HG02938 (cell line): ENCODE measurements at regions not wholly inside any gene's neighbourhood (a gene's known extent, or its start where the extent isn't known, plus 50 kb on each side); places are given as distances from the start of the nearest gene placed in this dataset.

ENCODE experiments used
- ATAC-seq: cut with Tn5 transposase; IDR thresholded peaks from one replicate; pipeline ENCODE4 v1.9.1; 2021; ENCODE audit warnings: mild to moderate bottlenecking, moderate library complexity; ENCODE audit not compliant: unreplicated experiment

- no peak for ATAC-seq
Observed at GRCh38 chr5:98570661-98571191, 202.7 kb upstream of the RGMB start.

DNA sequence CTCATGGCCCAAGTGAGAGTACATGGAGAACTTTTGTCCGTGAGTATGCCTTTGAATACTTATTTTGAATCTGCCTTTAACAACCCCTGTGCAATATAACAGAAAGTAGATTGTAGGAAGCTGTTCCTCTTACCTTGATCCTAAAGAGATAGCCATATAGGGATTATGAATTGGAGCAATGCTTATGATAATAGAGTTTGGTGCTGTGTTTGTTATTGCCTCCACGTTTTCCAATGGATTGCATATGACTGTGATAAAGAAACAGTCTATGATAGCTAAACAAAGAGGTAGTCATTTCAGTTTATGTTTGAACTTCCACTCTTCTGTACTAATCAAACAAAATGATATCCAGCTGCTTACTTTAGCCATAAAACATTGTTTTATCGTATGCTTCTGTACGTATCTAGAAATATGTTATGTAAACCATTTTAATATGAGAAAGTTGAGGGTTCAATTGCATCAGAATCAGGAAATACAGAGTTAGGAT lies 199.6 kb upstream of the RGMB start:
- no peak for ATAC-seq

DNA sequence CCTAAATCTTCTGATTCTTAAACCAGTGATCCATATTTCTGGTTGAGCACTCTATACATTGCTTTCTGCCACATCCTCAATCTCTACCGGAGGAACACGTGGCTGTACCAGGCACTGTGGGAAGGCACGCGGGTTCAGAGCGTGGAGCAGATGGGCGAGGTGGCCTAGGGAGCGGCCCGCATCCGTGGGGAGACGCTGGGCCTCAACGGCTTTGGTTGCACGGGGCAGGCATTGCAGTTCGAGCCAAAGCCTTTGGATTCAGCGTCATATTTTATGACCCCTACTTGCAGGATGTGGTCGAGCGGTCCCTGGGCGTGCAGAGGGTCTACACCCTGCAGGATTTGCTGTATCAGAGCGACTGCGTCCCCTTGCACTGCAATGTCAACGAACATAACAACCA lies 197.2 kb upstream of the RGMB start:
- no peak for ATAC-seq

DNA sequence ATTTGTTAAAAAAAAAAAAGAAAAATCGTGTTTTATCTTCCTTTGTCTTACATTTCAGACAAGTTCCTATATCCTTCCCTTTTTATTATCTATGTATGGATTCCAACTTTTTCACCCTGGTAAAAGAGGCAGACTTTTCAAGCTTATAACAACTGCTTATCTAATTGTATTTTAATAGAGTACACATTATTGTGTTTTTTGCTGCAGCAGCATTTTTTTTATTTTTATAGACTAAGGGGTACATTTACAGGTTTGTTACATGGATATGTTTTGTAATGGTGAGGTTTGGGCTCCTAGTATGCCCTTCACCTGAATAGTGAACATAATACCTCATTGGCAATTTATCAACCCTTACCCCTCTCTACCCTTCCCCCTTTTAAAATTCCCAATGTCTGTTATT lies 195.0 kb upstream of the RGMB start:
- no peak for ATAC-seq

DNA sequence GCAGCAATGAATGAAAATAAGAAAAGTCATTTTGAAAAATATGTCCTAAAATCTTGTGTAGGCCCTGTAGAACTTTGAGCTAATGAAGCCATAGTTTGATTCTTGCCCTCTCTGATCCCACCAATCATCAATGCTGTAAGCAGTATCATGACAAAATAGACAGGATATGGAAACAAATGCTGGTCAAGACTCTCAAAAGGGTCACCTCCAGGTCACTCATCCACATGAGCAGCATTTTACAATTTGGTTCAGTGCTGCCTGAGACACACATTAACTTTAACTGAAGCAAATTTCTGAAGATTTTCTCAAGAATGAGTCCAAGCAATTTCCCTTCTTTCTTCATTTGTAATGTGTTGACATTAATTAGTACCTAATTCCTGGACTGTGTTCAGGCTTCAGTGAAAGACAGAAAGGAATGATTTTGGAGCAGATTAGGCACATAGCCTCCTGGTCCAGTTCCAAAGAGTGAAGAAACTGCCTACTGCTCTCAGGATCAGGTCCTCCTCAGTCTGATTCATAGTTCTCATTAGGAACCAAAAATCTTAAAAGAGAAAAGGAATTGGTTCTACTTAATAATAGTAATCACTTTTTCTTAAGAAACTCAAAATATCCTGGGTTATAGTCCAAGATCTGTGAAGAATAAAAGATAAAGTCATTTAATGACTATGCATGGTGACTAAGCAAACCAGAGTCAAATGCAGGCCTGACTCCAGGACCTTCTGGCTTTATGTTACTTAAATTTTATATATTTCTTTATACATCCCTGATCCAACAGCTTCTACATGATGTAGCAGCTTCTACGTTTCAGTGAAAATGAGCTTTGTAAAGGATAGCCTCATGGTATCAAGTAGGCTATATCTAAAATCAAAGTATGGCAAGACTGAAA lies 192.1 kb upstream of the RGMB start:
- ATAC-seq: no peak

- ATAC-seq: no peak
Observed at GRCh38 chr5:98583586-98583985, 189.9 kb upstream of the RGMB start.

- no peak for ATAC-seq
Observed at GRCh38 chr5:98585661-98586310, 187.7 kb upstream of the RGMB start.

GRCh38 chr5:98586581-98586980 lies 186.9 kb upstream of the RGMB start:
- no peak for ATAC-seq

DNA sequence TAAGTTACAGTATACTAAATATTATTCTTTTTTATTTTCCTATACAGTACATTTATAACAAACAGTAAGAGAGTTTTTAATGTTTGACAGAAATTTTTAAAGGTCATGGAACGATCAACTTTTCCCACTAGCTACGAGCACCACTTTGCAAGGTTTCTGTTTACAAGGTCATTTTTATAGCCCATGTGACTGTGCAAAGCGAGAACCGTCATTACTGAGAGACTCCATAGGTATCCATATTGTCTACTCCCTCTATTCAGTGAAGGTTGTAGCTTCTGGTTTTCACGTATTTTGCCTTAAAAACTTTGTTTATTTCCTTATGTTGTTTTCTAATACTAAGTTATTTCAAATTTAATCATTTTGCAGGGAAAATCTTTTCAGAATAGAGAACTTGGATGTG lies 186.3 kb upstream of the RGMB start:
- no peak for ATAC-seq

- ATAC-seq: no peak
Observed at GRCh38 chr5:98588215-98588614, 185.2 kb upstream of the RGMB start.

- no peak for ATAC-seq
Observed at GRCh38 chr5:98593418-98593817, 180.0 kb upstream of the RGMB start.

DNA sequence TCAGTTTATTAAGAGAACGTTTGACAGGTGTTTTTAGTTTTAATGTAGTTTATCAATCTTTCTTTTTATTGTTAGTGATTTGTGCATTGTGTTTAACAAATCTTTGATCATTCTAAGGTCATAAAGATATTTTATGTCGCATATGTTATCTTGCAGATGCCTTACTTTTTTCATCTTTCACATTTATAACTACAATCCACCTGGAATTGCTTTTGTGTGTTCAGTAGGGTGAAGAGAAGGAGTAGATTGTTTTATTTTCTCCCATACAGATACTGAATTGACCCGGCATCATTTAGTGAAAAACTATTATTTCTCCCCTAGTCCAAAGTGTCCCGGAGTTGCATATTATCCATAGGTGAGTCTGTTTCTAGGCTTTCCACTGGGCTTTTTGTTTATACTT lies 179.4 kb upstream of the RGMB start:
- ATAC-seq: no peak

GRCh38 chr5:98599016-98599415 lies 174.4 kb upstream of the RGMB start:
- no peak for ATAC-seq

DNA sequence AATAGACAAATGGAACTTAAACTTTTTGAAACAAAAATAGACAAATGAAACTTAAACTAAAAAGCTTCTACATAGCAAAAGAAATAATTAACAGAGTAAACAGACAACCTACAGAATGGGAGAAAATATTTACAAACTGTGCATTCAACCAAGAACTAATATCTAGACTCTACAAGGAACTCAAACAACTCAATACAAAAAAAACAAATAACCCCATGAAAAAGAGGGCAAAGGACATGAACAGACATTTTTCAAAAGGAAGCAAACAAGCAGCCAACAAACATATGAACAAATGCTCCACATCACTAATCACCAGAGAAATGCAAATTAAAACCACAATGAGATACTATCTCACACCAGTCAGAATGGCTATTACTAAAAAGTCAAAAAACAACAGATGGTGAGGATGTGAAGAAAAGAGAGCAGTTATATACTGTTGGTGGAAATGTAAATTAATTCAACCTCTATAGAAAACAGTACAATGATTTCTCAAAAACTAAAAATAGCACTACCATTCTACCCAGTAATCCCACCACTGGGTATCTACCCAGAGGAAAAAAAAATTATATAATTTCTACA lies 170.8 kb upstream of the RGMB start:
- peak; percentile 64 for ATAC-seq

- no peak for ATAC-seq
Observed at GRCh38 chr5:98603456-98603855, 170.0 kb upstream of the RGMB start.

GRCh38 chr5:98604301-98604700 lies 169.2 kb upstream of the RGMB start:
- ATAC-seq: no peak

DNA sequence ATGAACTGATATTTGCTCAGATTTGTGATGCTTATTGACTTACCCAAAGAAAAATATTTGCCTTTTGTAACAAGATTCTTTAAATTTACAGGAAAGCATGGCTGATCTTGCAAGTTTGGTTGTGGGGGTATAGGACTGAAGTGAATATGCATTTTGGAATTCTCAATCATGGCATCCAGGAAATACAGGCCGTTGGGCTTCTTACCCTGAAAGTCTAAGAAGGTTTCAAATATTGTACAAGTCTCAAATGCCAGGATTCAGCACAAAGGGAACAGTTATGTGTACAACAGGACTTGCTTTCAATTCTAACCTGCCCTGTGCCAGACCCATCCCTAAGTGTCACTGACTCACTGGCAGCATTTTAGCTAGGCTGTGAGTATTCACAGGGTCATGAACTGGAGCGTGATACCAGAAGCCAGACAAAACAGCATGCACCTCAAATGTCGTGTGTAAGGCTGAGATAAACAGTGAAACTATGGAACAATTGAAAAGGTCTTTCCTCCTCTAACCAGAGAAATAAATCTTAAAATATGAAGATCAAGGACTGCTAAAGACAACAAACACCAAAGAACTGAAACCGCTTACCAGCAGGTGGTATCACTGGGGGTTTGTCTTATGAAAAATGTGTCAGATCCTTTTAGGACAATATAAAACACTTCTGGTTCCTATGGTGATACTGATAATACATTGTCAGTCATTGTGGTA lies 168.6 kb upstream of the RGMB start:
- no peak for ATAC-seq

DNA sequence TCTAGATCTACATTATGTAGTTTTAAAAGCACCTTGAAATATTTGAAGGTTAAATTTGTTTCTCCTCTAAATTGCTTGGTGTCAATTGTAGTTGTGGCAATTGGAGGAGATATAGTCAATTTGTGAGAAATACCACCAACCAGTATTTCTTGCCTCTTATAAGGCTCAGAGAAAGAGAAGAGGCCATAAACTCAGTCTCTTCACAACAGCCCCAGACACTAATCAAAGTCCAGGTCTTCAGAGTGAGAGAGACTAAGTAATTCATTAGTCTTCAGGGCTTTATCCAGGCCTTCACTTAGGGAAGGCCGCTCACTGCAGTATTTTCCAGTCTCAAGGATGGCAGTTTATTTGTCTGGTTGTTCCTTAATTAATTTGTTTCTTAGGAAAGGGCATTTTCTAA lies 168.0 kb upstream of the RGMB start:
- no peak for ATAC-seq

DNA sequence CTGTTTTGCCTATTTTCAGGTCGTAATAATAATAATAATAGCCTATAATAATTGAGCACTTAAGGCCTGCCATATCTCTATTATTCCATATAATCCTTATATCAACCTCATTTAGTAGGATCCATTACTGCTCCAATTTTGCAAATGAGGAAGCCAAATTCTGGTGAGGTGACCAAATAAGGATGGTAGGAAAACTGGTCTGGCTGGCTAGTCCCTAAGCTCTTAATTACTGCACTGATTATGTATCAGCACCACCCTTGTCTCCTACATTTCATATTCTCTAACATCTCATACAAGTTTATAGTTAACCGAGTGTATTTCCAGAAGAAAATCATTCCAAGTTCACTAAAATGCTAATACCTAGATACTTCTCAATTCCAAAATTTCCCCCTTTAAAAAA lies 166.5 kb upstream of the RGMB start:
- no peak for ATAC-seq

GRCh38 chr5:98608052-98608451 lies 165.4 kb upstream of the RGMB start:
- no peak for ATAC-seq

DNA sequence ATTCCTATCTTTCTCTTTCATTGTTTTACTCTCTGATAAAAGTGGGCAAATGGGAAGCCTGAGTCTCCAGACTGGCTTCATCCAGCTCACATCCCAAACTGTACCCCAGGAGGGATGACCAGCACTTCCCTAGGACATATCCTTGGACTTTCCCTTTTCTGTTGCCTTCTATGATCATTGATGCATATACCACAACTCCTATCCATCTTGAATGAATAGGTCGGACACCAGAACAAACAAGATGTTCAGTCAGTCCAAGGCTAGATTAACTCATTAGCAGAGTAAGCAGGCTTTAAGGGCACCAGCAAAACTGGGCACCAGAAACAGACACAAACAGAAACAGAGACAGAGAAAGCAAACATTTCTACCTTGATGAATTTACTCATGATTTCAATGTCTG lies 159.1 kb upstream of the RGMB start:
- no peak for ATAC-seq
